ENCODE measurements at regions not wholly inside any gene's neighbourhood (a gene's known extent, or its start where the extent isn't known, plus 50 kb on each side); places are given as distances from the start of the nearest gene placed in this dataset.

- TF ChIP-seq ZNF280C (tag by site-specific recombination; IDR thresholded peaks at IDR 0.05), result no peak
- TF ChIP-seq MZF1 (tag by site-specific recombination; IDR thresholded peaks at IDR 0.05; ENCODE audit: borderline replicate concordance), result no peak
- no peak for TF ChIP-seq ZNF560 (tag by site-specific recombination; IDR thresholded peaks at IDR 0.05; ENCODE audit: borderline replicate concordance)
- TF ChIP-seq ZNF654 (tag by site-specific recombination; IDR thresholded peaks at IDR 0.05; ENCODE audit: low read depth), result no peak
- TF ChIP-seq ZNF501 (tag by site-specific recombination; IDR thresholded peaks at IDR 0.05), result no peak
- TF ChIP-seq ZNF146 (tag by site-specific recombination; IDR thresholded peaks at IDR 0.05), result no peak
- no peak for TF ChIP-seq ZNF335 (tag by site-specific recombination; conservative IDR thresholded peaks at IDR 0.05)
- no peak for TF ChIP-seq ZNF169 (tag by site-specific recombination; IDR thresholded peaks at IDR 0.05)
- TF ChIP-seq ZNF37A (tag by site-specific recombination; IDR thresholded peaks at IDR 0.05), result no peak
- TF ChIP-seq ZNF830 (tag by site-specific recombination; IDR thresholded peaks at IDR 0.05; ENCODE audit: low read depth), result no peak
- TF ChIP-seq ZBTB20 (tag by site-specific recombination; IDR thresholded peaks at IDR 0.05), result no peak
- TF ChIP-seq ZNF248 (tag by site-specific recombination; IDR thresholded peaks at IDR 0.05), result no peak
- TF ChIP-seq ZNF16 (tag by site-specific recombination; IDR thresholded peaks at IDR 0.05; ENCODE audit: low read depth), result no peak
Observed at GRCh38 chr18:54673936-54674335, 82.9 kb downstream of the DYNAP start (continued).

- TF ChIP-seq ZNF510 (tag by site-specific recombination; IDR thresholded peaks at IDR 0.05; ENCODE audit: insufficient replicate concordance) (no peak), ZNF555 (tag by site-specific recombination; conservative IDR thresholded peaks at IDR 0.05) (no peak), ZNF433 (tag by site-specific recombination; IDR thresholded peaks at IDR 0.05; ENCODE audit: low read depth) (no peak), ZNF558 (tag by site-specific recombination; IDR thresholded peaks at IDR 0.05) (no peak)
- Histone ChIP-seq H3K9me3 (ENCODE audit: control insufficient read depth, insufficient read depth, low read depth, low read length) (no peaks in the 10 kb centered on the region), H3K27ac (ENCODE audit: extremely low read depth, low read depth, low read length) (no peak overlapping the region), H3K36me3 (ENCODE audit: control insufficient read depth in 2 of 2, insufficient read depth in 1 of 2, low read length in 2 of 2) (no peaks in the 10 kb centered on the region), H3K4me1 (ENCODE audit: control insufficient read depth, insufficient read depth, low read length) (no peaks in the 10 kb centered on the region; the same call in 1 of the 2 replicates), H3K4me3 (ENCODE audit: low read depth, low read length) (no peak overlapping the region)
- POLR2A ChIA-PET, result no interaction called here
- CTCF ChIA-PET, result interaction anchor here (0.5 kb wide), 1 partner anchor 1408 kb away, joined by 3 read pairs; no protein-coding TSS in a partner anchor
Observed at GRCh38 chr18:54675076-54675475, 84.0 kb downstream of the DYNAP start.

- Histone ChIP-seq H3K9me3 (ENCODE audit: control insufficient read depth, insufficient read depth, low read depth, low read length) (no peaks in the 10 kb centered on the region), H3K4me3 (ENCODE audit: low read depth, low read length) (no peak overlapping the region), H3K27ac (ENCODE audit: extremely low read depth, low read depth, low read length) (no peak overlapping the region), H3K36me3 (ENCODE audit: control insufficient read depth in 2 of 2, insufficient read depth in 1 of 2, low read length in 2 of 2) (no peaks in the 10 kb centered on the region), H3K4me1 (ENCODE audit: control insufficient read depth, insufficient read depth, low read length) (no peaks in the 10 kb centered on the region; the same call in 1 of the 2 replicates)
- peak; percentile 54; the same call in 1 of the 2 replicates for TF ChIP-seq CTCF (tag by site-specific recombination; IDR thresholded peaks at IDR 0.05)
- no peak for TF ChIP-seq REST (tag by site-specific recombination; IDR thresholded peaks at IDR 0.05)
- TF ChIP-seq ZSCAN30 (tag by site-specific recombination; IDR thresholded peaks at IDR 0.05), result peak; percentile 34; the same call in 1 of the 2 replicates
- peak; percentile 87 for TF ChIP-seq ZNF654 (tag by site-specific recombination; IDR thresholded peaks at IDR 0.05; ENCODE audit: low read depth)
- POLR2A ChIA-PET, result no interaction called here
- CTCF ChIA-PET, result interaction anchor here (0.5 to 2.6 kb wide), 23 partner anchors 17 to 1375 kb away, joined by 3 to 33 read pairs (median 4); no protein-coding TSS in a partner anchor
Observed at GRCh38 chr18:54679318-54680149, 88.5 kb downstream of the DYNAP start.
